ENCODE measurements at regions not wholly inside any gene's neighbourhood (a gene's known extent, or its start where the extent isn't known, plus 50 kb on each side); places are given as distances from the start of the nearest gene placed in this dataset.

DNA sequence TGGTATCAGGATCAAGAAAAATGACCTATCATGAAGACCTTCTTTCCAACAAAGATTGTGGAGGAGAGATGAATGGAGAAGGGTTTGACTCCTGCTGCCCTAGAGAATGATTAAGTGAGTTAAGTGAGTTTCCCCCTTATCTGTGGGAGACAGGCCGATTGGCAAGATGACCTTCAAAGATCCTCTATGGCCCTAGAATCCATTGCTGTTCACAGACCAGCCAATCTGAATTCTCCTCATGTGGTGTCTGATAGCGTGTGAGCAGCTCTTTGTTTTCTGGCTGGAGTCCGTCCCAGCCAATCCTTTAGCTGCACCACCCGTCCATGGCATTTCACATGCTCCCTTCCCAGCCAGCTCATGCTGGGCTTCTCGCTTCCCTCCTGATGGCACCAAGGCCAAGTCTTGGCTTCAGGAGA is 79.4 kb downstream of the MARCHF4 start:
- TF ChIP-seq, protein P1, sequence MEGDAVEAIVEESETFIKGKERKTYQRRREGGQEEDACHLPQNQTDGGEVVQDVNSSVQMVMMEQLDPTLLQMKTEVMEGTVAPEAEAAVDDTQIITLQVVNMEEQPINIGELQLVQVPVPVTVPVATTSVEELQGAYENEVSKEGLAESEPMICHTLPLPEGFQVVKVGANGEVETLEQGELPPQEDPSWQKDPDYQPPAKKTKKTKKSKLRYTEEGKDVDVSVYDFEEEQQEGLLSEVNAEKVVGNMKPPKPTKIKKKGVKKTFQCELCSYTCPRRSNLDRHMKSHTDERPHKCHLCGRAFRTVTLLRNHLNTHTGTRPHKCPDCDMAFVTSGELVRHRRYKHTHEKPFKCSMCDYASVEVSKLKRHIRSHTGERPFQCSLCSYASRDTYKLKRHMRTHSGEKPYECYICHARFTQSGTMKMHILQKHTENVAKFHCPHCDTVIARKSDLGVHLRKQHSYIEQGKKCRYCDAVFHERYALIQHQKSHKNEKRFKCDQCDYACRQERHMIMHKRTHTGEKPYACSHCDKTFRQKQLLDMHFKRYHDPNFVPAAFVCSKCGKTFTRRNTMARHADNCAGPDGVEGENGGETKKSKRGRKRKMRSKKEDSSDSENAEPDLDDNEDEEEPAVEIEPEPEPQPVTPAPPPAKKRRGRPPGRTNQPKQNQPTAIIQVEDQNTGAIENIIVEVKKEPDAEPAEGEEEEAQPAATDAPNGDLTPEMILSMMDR (conservative IDR thresholded peaks at IDR 0.05) = no peak
- TF ChIP-seq EZH2 (IDR thresholded peaks at IDR 0.05; ENCODE audit: low read depth) = no peak
